Putamen (tissue), 1 donor: ENCODE measurements at regions not wholly inside any gene's neighbourhood (a gene's known extent, or its start where the extent isn't known, plus 50 kb on each side); places are given as distances from the start of the nearest gene placed in this dataset.
A peak's percentile ranks its signal among the peaks of the same experiment; 100 is the strongest.

Source experiments
- DNase-seq: peaks from one replicate; pipeline ENCODE4 v3.0.0-alpha.2; 2016; ENCODE audit warnings: low spot score

GRCh38 chr18:44143072-44143471 is 537.6 kb upstream of the SETBP1 start:
- no peak for DNase-seq

GRCh38 chr18:44149706-44150105 is 531.0 kb upstream of the SETBP1 start:
- peak; percentile 65 for DNase-seq

- no peak for DNase-seq
These were observed 526.7 kb upstream of the SETBP1 start for GRCh38 chr18:44153981-44154380.

- no peak for DNase-seq
These were observed 524.6 kb upstream of the SETBP1 start for GRCh38 chr18:44156126-44156525.

- no peak for DNase-seq
These were observed 523.8 kb upstream of the SETBP1 start for GRCh38 chr18:44156776-44157335.

GRCh38 chr18:44170208-44170880 is 510.3 kb upstream of the SETBP1 start:
- DNase-seq = no peak

- DNase-seq = no peak
These were observed 509.4 kb upstream of the SETBP1 start for GRCh38 chr18:44171301-44171700.

- no peak for DNase-seq
These were observed 504.8 kb upstream of the SETBP1 start for GRCh38 chr18:44175891-44176290.

- no peak for DNase-seq
These were observed 502.2 kb upstream of the SETBP1 start for GRCh38 chr18:44178476-44178875.

- DNase-seq = no peak
These were observed 501.0 kb upstream of the SETBP1 start for GRCh38 chr18:44179693-44180092.

GRCh38 chr18:44180683-44181082 is 500.0 kb upstream of the SETBP1 start:
- no peak for DNase-seq

GRCh38 chr18:44181951-44182747 is 498.5 kb upstream of the SETBP1 start:
- no peak for DNase-seq

GRCh38 chr18:44186001-44186400 is 494.7 kb upstream of the SETBP1 start:
- no peak for DNase-seq

GRCh38 chr18:44187090-44187489 is 493.6 kb upstream of the SETBP1 start:
- no peak for DNase-seq

GRCh38 chr18:44195394-44196140 is 485.1 kb upstream of the SETBP1 start:
- no peak for DNase-seq

- no peak for DNase-seq
These were observed 482.7 kb upstream of the SETBP1 start for GRCh38 chr18:44197832-44198611.

- no peak for DNase-seq
These were observed 481.9 kb upstream of the SETBP1 start for GRCh38 chr18:44198612-44199284.

GRCh38 chr18:44213293-44213692 is 467.4 kb upstream of the SETBP1 start:
- DNase-seq = no peak

- DNase-seq = no peak
These were observed 466.3 kb upstream of the SETBP1 start for GRCh38 chr18:44214396-44214795.

GRCh38 chr18:44216169-44216568 is 464.5 kb upstream of the SETBP1 start:
- DNase-seq = no peak

- DNase-seq = no peak
These were observed 453.2 kb upstream of the SETBP1 start for GRCh38 chr18:44227501-44227900.
